GM21381 (cell line): ENCODE measurements at regions not wholly inside any gene's neighbourhood (a gene's known extent, or its start where the extent isn't known, plus 50 kb on each side); places are given as distances from the start of the nearest gene placed in this dataset.
"Not testable (repeated sequence)": the region's sequence is repeated elsewhere in the genome, so short reads cannot be mapped to it uniquely, and the experiment has no call there.

Experiments used
- ATAC-seq: cut with Tn5 transposase; IDR thresholded peaks from one replicate; pipeline ENCODE4 v1.9.1; 2021; ENCODE audit warnings: mild to moderate bottlenecking, moderate library complexity; ENCODE audit not compliant: unreplicated experiment

- no peak for ATAC-seq
Measured at GRCh38 chr1:238672806-238673205, 713.6 kb upstream of the CHRM3 start.

GRCh38 chr1:238672262-238672661 lies 714.1 kb upstream of the CHRM3 start:
- ATAC-seq = no peak

GRCh38 chr1:238664139-238664538 lies 722.2 kb upstream of the CHRM3 start:
- ATAC-seq = no peak

- ATAC-seq = no peak
Measured at GRCh38 chr1:238660849-238661248, 725.5 kb upstream of the CHRM3 start.

- ATAC-seq = no peak
Measured at GRCh38 chr1:238658763-238659162, 727.6 kb upstream of the CHRM3 start.

GRCh38 chr1:238653693-238654321 lies 732.6 kb upstream of the CHRM3 start:
- no peak for ATAC-seq

- no peak for ATAC-seq
Measured at GRCh38 chr1:238652346-238652968, 733.9 kb upstream of the CHRM3 start.

GRCh38 chr1:238649200-238649599 lies 737.2 kb upstream of the CHRM3 start:
- no peak for ATAC-seq

- no peak for ATAC-seq
Measured at GRCh38 chr1:238648751-238649150, 737.6 kb upstream of the CHRM3 start.

GRCh38 chr1:238648296-238648695 lies 738.1 kb upstream of the CHRM3 start:
- ATAC-seq = no peak

GRCh38 chr1:238647877-238648276 lies 738.5 kb upstream of the CHRM3 start:
- no peak for ATAC-seq

- ATAC-seq = no peak
Measured at GRCh38 chr1:238642231-238642630, 744.1 kb upstream of the CHRM3 start.

GRCh38 chr1:238639861-238640260 lies 746.5 kb upstream of the CHRM3 start:
- no peak for ATAC-seq

- no peak for ATAC-seq
Measured at GRCh38 chr1:238628110-238628509, 737.4 kb upstream of the ZP4 start.

GRCh38 chr1:238624776-238625175 lies 734.1 kb upstream of the ZP4 start:
- ATAC-seq = no peak

GRCh38 chr1:238621405-238621804 lies 730.7 kb upstream of the ZP4 start:
- no peak for ATAC-seq

- no peak for ATAC-seq
Measured at GRCh38 chr1:238619652-238620051, 728.9 kb upstream of the ZP4 start.

GRCh38 chr1:238611406-238611805 lies 720.7 kb upstream of the ZP4 start:
- ATAC-seq = no peak

GRCh38 chr1:238608144-238608543 lies 717.4 kb upstream of the ZP4 start:
- no peak for ATAC-seq

GRCh38 chr1:238606896-238607295 lies 716.2 kb upstream of the ZP4 start:
- ATAC-seq = no peak

GRCh38 chr1:238606457-238606856 lies 715.7 kb upstream of the ZP4 start:
- no peak for ATAC-seq

GRCh38 chr1:238604357-238604756 lies 713.6 kb upstream of the ZP4 start:
- no peak for ATAC-seq

- not testable (repeated sequence) for ATAC-seq
Measured at GRCh38 chr1:238601604-238602003, 710.9 kb upstream of the ZP4 start.
